Osteoblast (primary cell): ENCODE measurements at regions not wholly inside any gene's neighbourhood (a gene's known extent, or its start where the extent isn't known, plus 50 kb on each side); places are given as distances from the start of the nearest gene placed in this dataset.

Source experiments
- DNase-seq: peaks from one replicate; pipeline ENCODE4 v3.0.0; 2011; ENCODE audit warnings: low spot score, mixed read lengths; ENCODE audit not compliant: insufficient read length; ENCODE audit errors: missing footprints
- H2AFZ ChIP-seq: 2 replicates; pipeline ENCODE4 v1.6.0; 2011; ENCODE audit warnings: mild to moderate bottlenecking, low read length
- H3K27ac ChIP-seq: 2 replicates; pipeline ENCODE4 v1.5.1; 2011; ENCODE audit warnings: mild to moderate bottlenecking, low read depth, low read length, moderate library complexity
- H3K27me3 ChIP-seq: 2 replicates; pipeline ENCODE4 v1.6.0; 2012; ENCODE audit warnings: mild to moderate bottlenecking, control low read depth, inconsistent platforms, low read length, moderate library complexity; ENCODE audit not compliant: insufficient read depth
- H3K36me3 ChIP-seq: 2 replicates; pipeline ENCODE4 v1.5.1; 2011; ENCODE audit warnings: mild to moderate bottlenecking, low read length, control low read depth, moderate library complexity; ENCODE audit not compliant: insufficient read depth
- H3K4me1 ChIP-seq: 2 replicates; pipeline ENCODE4 v1.5.1; 2011; ENCODE audit warnings: mild to moderate bottlenecking, low read length, control low read depth, moderate library complexity; ENCODE audit not compliant: insufficient read depth
- H3K4me2 ChIP-seq: 2 replicates; pipeline ENCODE4 v1.6.0; 2011; ENCODE audit warnings: mild to moderate bottlenecking, low read length; ENCODE audit not compliant: insufficient read depth
- H3K4me3 ChIP-seq: fragments of 200-600 bp; sonication (generic); 3 replicates; pipeline ENCODE4 v1.5.1; 2012; ENCODE audit warnings: mild to moderate bottlenecking, low read length, inconsistent platforms; ENCODE audit not compliant: insufficient read depth
- H3K79me2 ChIP-seq: 2 replicates; pipeline ENCODE4 v1.6.0; 2012; ENCODE audit warnings: mild to moderate bottlenecking, low read length, control low read depth, inconsistent platforms; ENCODE audit not compliant: insufficient read depth
- H3K9me3 ChIP-seq: 2 replicates; pipeline ENCODE4 v1.5.1; 2011; ENCODE audit warnings: low read depth, low read length, control low read depth
- H4K20me1 ChIP-seq: 2 replicates; pipeline ENCODE4 v1.6.0; 2012; ENCODE audit warnings: mild to moderate bottlenecking, low read length, control low read depth; ENCODE audit not compliant: insufficient read depth
- TF ChIP-seq, protein P1 (sequence below): IDR thresholded peaks from 2 replicates; pipeline ENCODE4 v1.5.1; 2011; ENCODE audit warnings: mild to moderate bottlenecking, low read depth, low read length, moderate library complexity; ENCODE audit errors: extremely low read depth

- H4K20me1 ChIP-seq, result no peaks in the 10 kb centered on the region
- TF ChIP-seq, protein P1, sequence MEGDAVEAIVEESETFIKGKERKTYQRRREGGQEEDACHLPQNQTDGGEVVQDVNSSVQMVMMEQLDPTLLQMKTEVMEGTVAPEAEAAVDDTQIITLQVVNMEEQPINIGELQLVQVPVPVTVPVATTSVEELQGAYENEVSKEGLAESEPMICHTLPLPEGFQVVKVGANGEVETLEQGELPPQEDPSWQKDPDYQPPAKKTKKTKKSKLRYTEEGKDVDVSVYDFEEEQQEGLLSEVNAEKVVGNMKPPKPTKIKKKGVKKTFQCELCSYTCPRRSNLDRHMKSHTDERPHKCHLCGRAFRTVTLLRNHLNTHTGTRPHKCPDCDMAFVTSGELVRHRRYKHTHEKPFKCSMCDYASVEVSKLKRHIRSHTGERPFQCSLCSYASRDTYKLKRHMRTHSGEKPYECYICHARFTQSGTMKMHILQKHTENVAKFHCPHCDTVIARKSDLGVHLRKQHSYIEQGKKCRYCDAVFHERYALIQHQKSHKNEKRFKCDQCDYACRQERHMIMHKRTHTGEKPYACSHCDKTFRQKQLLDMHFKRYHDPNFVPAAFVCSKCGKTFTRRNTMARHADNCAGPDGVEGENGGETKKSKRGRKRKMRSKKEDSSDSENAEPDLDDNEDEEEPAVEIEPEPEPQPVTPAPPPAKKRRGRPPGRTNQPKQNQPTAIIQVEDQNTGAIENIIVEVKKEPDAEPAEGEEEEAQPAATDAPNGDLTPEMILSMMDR, result no peak
- H3K9me3 ChIP-seq, result no peaks in the 10 kb centered on the region
- no peak overlapping the region for H3K4me3 ChIP-seq
- H3K79me2 ChIP-seq, result no peaks in the 10 kb centered on the region
- H3K4me2 ChIP-seq, result no peak overlapping the region
- H3K4me1 ChIP-seq, result no peaks in the 10 kb centered on the region
- no peaks in the 10 kb centered on the region for H3K27me3 ChIP-seq
- no peak overlapping the region for H3K27ac ChIP-seq
- H3K36me3 ChIP-seq, result no peaks in the 10 kb centered on the region
- DNase-seq, result no peak
- no peak overlapping the region for H2AFZ ChIP-seq
Observed at GRCh38 chr10:57624856-57625592, 642.7 kb downstream of the IPMK start.

- Histone ChIP-seq H3K4me2 (no peak overlapping the region), H3K4me1 (no peaks in the 10 kb centered on the region), H4K20me1 (no peaks in the 10 kb centered on the region), H3K79me2 (no peaks in the 10 kb centered on the region), H2AFZ (no peak overlapping the region), H3K36me3 (no peaks in the 10 kb centered on the region), H3K27ac (no peak overlapping the region), H3K9me3 (no peaks in the 10 kb centered on the region), H3K4me3 (no peak overlapping the region), H3K27me3 (no peaks in the 10 kb centered on the region)
- TF ChIP-seq, protein P1, result no peak
- DNase-seq, result no peak
Observed at GRCh38 chr10:57624066-57624465, 643.6 kb downstream of the IPMK start.

DNA sequence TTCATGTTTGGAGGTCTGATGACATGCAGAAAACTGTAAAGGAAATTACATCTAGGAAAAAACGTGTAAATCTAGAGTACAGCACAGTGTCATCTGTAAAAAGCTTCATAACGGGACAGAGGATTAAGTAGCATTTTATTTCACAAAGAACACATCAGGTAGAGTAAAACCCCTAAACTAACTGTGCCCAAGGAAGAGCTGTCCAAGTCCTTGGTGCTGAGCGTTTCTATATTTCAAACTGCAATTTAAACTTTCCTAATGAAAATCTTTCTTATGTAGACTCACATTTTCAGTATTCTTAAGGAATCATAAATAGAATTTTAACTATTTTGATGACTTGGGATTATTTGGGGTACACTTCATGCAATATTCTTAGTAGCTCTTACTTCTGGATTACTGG lies 646.2 kb downstream of the IPMK start:
- no peaks in the 10 kb centered on the region for H3K27me3 ChIP-seq
- H3K27ac ChIP-seq, result no peak overlapping the region
- no peak overlapping the region for H3K4me3 ChIP-seq
- TF ChIP-seq, protein P1, result no peak
- H3K4me2 ChIP-seq, result no peak overlapping the region
- no peaks in the 10 kb centered on the region for H3K4me1 ChIP-seq
- H2AFZ ChIP-seq, result no peak overlapping the region
- no peaks in the 10 kb centered on the region for H3K36me3 ChIP-seq
- H4K20me1 ChIP-seq, result no peaks in the 10 kb centered on the region
- H3K79me2 ChIP-seq, result no peaks in the 10 kb centered on the region
- no peaks in the 10 kb centered on the region for H3K9me3 ChIP-seq
- DNase-seq, result no peak

- Histone ChIP-seq H3K9me3 (no peaks in the 10 kb centered on the region), H4K20me1 (no peaks in the 10 kb centered on the region), H3K4me3 (no peak overlapping the region), H3K27me3 (no peaks in the 10 kb centered on the region), H3K27ac (no peak overlapping the region), H3K36me3 (no peaks in the 10 kb centered on the region), H2AFZ (no peak overlapping the region), H3K4me1 (no peaks in the 10 kb centered on the region), H3K79me2 (no peaks in the 10 kb centered on the region), H3K4me2 (no peak overlapping the region)
- TF ChIP-seq, protein P1, result no peak
- no peak for DNase-seq
Observed at GRCh38 chr10:57605948-57606485, 661.7 kb downstream of the IPMK start.
